Activated naive CD8-positive, alpha-beta T cell (primary cell): ENCODE measurements at regions not wholly inside any gene's neighbourhood (a gene's known extent, or its start where the extent isn't known, plus 50 kb on each side); places are given as distances from the start of the nearest gene placed in this dataset.
"Not testable (repeated sequence)": the region's sequence is repeated elsewhere in the genome, so short reads cannot be mapped to it uniquely, and the experiment has no call there.

Experiments
- H3K27ac Mint-ChIP-seq: one replicate; pipeline ENCODE4 v1.8.0; 2021; ENCODE audit warnings: mixed read lengths
- H3K27me3 Mint-ChIP-seq: one replicate; pipeline ENCODE4 v1.8.0; 2021; ENCODE audit warnings: mixed read lengths
- H3K36me3 Mint-ChIP-seq: one replicate; pipeline ENCODE4 v1.8.0; 2021; ENCODE audit warnings: mixed read lengths
- H3K4me1 Mint-ChIP-seq: one replicate; pipeline ENCODE4 v1.8.0; 2021; ENCODE audit warnings: low read depth, mixed read lengths
- H3K4me3 Mint-ChIP-seq: one replicate; pipeline ENCODE4 v1.8.0; 2021; ENCODE audit warnings: mild to moderate bottlenecking, mixed read lengths
- H3K9me3 Mint-ChIP-seq: one replicate; pipeline ENCODE4 v1.8.0; 2021; ENCODE audit warnings: low read depth, mixed read lengths

GRCh38 chr1:87981386-87981785 lies 652.7 kb downstream of the LMO4 start:
- H3K27ac Mint-ChIP-seq: no peak overlapping the region
- no peaks in the 10 kb centered on the region for H3K9me3 Mint-ChIP-seq
- H3K4me1 Mint-ChIP-seq: no peaks in the 10 kb centered on the region
- no peak overlapping the region for H3K4me3 Mint-ChIP-seq
- no peaks in the 10 kb centered on the region for H3K36me3 Mint-ChIP-seq
- peaks cover 6% of the 10 kb centered on the region for H3K27me3 Mint-ChIP-seq

DNA sequence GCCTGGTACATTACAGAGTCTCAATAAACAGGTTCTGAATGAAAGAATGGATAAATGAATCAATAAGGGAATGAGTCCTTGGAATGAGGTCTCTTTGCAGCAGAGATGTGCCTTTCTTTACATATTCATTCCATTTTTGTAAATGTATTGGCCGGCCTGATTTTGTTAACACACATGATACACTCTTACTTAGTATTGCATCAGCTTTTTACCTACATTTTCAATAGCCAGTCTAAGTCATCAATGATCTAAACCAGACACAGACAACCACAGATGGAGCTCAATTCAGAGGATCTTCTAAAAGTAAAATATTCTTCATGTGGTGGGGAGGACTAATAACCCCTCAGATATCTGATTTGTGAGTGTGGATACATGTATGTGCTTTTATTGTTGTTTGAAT lies 653.1 kb downstream of the LMO4 start:
- no peak overlapping the region for H3K4me3 Mint-ChIP-seq
- H3K9me3 Mint-ChIP-seq: no peaks in the 10 kb centered on the region
- peaks cover 6% of the 10 kb centered on the region for H3K27me3 Mint-ChIP-seq
- H3K4me1 Mint-ChIP-seq: no peaks in the 10 kb centered on the region
- H3K36me3 Mint-ChIP-seq: no peaks in the 10 kb centered on the region
- H3K27ac Mint-ChIP-seq: no peak overlapping the region

DNA sequence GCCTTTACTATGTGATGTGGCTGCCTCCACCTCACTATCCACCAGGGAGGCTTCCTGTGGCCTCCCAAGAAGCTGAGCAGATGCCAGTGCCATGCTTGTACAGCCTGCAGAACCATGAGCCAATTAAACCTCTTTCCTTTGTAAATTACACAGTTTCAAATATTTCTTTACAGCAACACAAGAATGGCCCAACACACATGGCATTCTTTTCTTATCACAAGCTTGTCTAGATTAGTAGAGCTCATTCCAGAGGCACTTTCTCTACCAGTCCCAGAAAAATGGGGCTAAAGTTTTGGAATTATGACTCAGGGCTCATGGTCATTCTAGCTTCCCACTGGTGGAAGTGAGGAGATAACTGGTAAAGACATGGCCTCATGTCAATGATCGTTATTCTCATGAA lies 655.2 kb downstream of the LMO4 start:
- Mint-ChIP-seq H3K27ac (no peak overlapping the region), H3K36me3 (no peaks in the 10 kb centered on the region), H3K27me3 (peaks cover 4% of the 10 kb centered on the region), H3K4me1 (no peaks in the 10 kb centered on the region), H3K9me3 (no peaks in the 10 kb centered on the region), H3K4me3 (no peak overlapping the region)

DNA sequence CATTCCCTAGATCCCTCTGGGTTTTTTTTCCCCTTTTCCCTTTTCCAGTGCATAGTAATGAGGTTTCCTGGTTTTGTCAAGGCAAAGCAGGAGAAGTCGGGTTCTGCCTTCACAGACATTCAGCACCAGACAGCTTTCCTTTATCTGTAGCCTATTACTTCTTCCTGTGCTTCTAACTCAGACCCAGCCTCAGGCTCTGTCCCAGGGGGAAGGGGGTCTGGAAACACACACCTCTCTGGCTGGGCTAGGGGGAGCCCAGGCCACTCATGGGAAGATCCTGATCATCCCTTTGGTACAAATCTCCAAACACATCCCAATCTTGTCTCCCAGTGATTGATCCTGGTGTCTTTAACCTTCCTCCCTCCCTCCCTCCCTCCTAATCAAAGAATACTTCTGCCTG lies 656.4 kb downstream of the LMO4 start:
- no peaks in the 10 kb centered on the region for H3K9me3 Mint-ChIP-seq
- H3K36me3 Mint-ChIP-seq: no peaks in the 10 kb centered on the region
- H3K4me3 Mint-ChIP-seq: no peak overlapping the region
- H3K27me3 Mint-ChIP-seq: peaks cover 4% of the 10 kb centered on the region
- no peaks in the 10 kb centered on the region for H3K4me1 Mint-ChIP-seq
- H3K27ac Mint-ChIP-seq: no peak overlapping the region

- Mint-ChIP-seq H3K9me3 (no peaks in the 10 kb centered on the region), H3K4me3 (no peak overlapping the region), H3K4me1 (no peaks in the 10 kb centered on the region), H3K27ac (no peak overlapping the region), H3K36me3 (no peaks in the 10 kb centered on the region), H3K27me3 (peaks cover 4% of the 10 kb centered on the region)
These were observed 657.6 kb downstream of the LMO4 start for GRCh38 chr1:87986130-87986866.

DNA sequence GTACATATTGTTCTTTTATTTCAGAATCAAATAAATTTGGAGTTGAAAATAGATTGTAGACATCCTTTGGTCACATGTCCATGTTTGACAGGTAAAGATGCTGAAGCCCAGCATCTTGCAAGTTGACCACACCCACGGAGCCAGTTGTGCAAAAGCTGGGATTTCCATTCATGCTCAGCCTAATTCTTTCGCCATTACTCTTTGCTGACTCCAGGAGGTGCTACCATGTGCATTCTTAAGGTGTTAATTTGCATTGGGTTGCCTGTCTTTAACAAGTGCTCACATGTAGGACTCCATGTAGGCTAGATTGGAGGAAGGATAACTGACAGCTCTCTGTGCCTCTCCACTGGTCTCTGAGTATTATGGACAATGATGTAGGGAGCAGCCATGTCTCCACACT lies 660.7 kb downstream of the LMO4 start:
- Mint-ChIP-seq H3K4me1 (no peaks in the 10 kb centered on the region), H3K4me3 (no peak overlapping the region), H3K36me3 (no peaks in the 10 kb centered on the region), H3K9me3 (no peaks in the 10 kb centered on the region), H3K27me3 (peaks cover 2% of the 10 kb centered on the region), H3K27ac (no peak overlapping the region)

DNA sequence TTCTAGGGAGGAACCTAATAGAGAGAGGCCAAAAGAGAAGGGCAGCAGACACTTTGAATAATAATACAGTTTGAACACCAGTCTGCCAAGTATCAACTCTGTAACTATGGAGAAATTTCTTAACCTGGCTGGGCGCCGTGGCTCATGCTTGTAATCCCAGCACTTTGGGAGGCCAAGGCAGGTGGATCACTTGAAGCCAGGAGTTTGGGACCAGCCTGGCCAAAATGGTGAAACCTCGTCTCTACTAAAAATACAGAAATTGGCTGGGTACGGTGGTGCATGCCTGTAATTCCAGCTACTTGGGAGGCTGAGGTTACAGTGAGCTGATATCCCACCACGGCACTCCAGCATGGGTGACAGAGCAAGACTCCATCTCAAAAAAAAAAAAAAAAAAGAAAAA lies 663.9 kb downstream of the LMO4 start:
- H3K9me3 Mint-ChIP-seq, H3K4me3 Mint-ChIP-seq, H3K27me3 Mint-ChIP-seq, H3K4me1 Mint-ChIP-seq, H3K27ac Mint-ChIP-seq, H3K36me3 Mint-ChIP-seq: not testable (repeated sequence)

DNA sequence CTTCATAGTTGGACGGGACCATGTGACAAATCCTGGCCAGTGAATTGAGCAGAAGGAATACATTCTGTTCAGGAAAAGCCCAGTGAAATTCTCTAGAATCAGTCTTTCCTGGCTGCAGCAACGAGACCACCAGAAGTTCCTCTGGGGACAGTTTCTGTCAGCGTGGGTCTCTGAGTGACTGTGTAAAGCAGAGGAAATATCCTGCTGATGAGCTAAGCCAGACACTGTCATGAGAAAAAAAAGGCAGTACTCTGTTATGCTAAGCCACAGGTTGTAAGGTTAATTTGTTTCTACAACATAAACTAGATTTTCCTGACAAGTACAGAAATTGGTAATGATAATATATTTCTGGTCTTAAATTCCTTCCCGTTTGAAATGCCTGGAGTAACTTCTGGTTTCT lies 664.4 kb downstream of the LMO4 start:
- Mint-ChIP-seq H3K27ac (no peak overlapping the region), H3K4me1 (no peaks in the 10 kb centered on the region), H3K9me3 (no peaks in the 10 kb centered on the region), H3K4me3 (no peak overlapping the region), H3K36me3 (no peaks in the 10 kb centered on the region), H3K27me3 (peaks cover 2% of the 10 kb centered on the region)

DNA sequence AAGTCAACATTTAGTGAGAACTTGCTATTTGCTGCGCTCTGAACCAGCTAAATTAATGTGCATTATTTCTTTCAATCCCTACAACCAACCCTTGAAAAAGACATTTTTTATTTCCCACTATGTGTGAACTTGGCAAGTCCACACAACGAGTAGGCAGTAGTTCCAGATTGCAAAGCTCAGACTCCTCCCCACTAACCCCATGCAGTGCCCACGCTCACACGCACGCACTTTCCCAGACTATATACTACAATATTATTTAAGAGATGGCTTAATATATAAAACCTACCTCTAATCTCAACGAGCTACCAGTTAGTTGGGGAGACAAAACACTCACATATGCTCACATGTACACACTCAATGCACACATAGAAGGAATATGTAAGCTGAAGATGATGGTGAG lies 671.2 kb downstream of the LMO4 start:
- H3K4me1 Mint-ChIP-seq: no peaks in the 10 kb centered on the region
- H3K27ac Mint-ChIP-seq: no peak overlapping the region
- H3K27me3 Mint-ChIP-seq: peaks cover 3% of the 10 kb centered on the region
- H3K4me3 Mint-ChIP-seq: no peak overlapping the region
- no peaks in the 10 kb centered on the region for H3K9me3 Mint-ChIP-seq
- H3K36me3 Mint-ChIP-seq: no peaks in the 10 kb centered on the region

DNA sequence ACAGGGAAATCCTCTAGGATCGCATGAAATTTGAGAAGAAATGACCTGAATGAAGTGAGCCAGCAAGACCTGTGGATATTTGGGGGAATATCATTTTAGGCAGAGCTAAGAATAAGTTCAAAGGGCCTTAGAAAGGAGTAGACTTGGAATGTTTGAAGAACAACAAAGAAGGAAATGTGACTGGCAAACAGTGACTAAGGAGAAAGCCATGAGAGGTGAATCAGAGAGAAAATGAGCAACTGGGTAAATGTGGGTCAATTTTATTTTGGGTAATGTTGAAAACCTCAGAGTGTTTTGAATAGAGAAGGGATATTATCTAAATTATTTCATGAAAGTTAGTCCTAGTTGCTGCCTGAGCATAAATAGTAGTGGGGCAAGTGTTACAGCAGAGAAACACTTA lies 672.8 kb downstream of the LMO4 start:
- no peaks in the 10 kb centered on the region for H3K4me1 Mint-ChIP-seq
- H3K4me3 Mint-ChIP-seq: no peak overlapping the region
- H3K36me3 Mint-ChIP-seq: no peaks in the 10 kb centered on the region
- no peaks in the 10 kb centered on the region for H3K9me3 Mint-ChIP-seq
- no peak overlapping the region for H3K27ac Mint-ChIP-seq
- peaks cover 3% of the 10 kb centered on the region for H3K27me3 Mint-ChIP-seq

GRCh38 chr1:88003255-88003654 lies 674.6 kb downstream of the LMO4 start:
- Mint-ChIP-seq H3K36me3 (no peaks in the 10 kb centered on the region), H3K4me3 (no peak overlapping the region), H3K4me1 (no peaks in the 10 kb centered on the region), H3K27ac (no peak overlapping the region), H3K9me3 (no peaks in the 10 kb centered on the region), H3K27me3 (peaks cover 3% of the 10 kb centered on the region)

- H3K27me3 Mint-ChIP-seq: no peaks in the 10 kb centered on the region
- H3K27ac Mint-ChIP-seq: no peak overlapping the region
These were observed 674.2 kb upstream of the PKN2 start for GRCh38 chr1:88009916-88010315.

GRCh38 chr1:88013485-88013884 lies 670.6 kb upstream of the PKN2 start:
- Mint-ChIP-seq H3K4me3 (no peak overlapping the region), H3K27ac (no peak overlapping the region), H3K4me1 (no peaks in the 10 kb centered on the region), H3K9me3 (no peaks in the 10 kb centered on the region), H3K36me3 (no peaks in the 10 kb centered on the region), H3K27me3 (no peaks in the 10 kb centered on the region)

More at GRCh38 chr1:88009916-88010315, 674.2 kb upstream of the PKN2 start:
- H3K4me3 Mint-ChIP-seq: no peak overlapping the region
- no peaks in the 10 kb centered on the region for H3K36me3 Mint-ChIP-seq
- H3K4me1 Mint-ChIP-seq: no peaks in the 10 kb centered on the region
- H3K9me3 Mint-ChIP-seq: no peaks in the 10 kb centered on the region

DNA sequence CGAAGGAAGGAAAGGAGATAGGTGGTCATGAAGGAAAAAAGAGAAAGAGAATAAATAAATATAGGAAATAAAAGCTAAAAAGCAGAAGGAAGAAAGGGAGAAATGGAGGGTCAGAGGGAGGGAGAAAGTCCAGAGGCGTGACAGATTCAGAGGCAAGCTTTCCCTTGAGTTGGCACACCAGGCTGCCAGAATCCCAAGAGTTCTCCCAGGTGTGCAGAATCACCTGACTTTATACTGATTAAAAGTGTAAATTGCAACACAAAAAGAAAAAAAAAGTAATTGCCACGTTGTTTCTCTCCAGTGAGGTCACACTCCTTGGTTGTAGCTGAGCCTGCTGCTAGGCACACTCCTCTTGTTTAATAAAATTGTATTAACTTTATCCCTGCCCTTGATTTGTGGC lies 669.9 kb upstream of the PKN2 start:
- Mint-ChIP-seq H3K4me3 (no peak overlapping the region), H3K27me3 (no peaks in the 10 kb centered on the region), H3K9me3 (no peaks in the 10 kb centered on the region), H3K27ac (no peak overlapping the region), H3K4me1 (no peaks in the 10 kb centered on the region), H3K36me3 (no peaks in the 10 kb centered on the region)

GRCh38 chr1:88016947-88017346 lies 667.1 kb upstream of the PKN2 start:
- Mint-ChIP-seq H3K36me3 (no peaks in the 10 kb centered on the region), H3K9me3 (no peaks in the 10 kb centered on the region), H3K4me1 (no peaks in the 10 kb centered on the region), H3K27me3 (no peaks in the 10 kb centered on the region), H3K27ac (no peak overlapping the region), H3K4me3 (no peak overlapping the region)

DNA sequence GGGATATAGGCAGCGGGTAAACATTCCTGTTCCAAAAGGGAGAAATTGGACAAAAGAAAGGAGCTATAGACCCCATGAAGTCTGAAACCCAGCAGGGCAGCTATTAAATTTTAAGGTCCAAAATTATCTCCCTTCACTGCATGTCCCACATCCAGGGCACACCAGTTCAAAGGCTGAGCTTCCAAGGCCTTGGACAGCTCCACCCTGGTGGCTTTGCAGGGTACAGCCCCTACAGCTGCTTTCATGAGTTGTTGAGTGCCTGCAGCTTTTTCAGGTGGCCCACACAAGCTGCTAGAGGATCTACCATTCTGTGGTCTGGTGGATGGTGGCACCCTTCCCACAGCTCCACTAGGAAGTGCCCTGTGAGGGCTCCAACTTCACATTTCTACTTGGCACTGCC lies 662.5 kb upstream of the PKN2 start:
- no peaks in the 10 kb centered on the region for H3K36me3 Mint-ChIP-seq
- no peaks in the 10 kb centered on the region for H3K9me3 Mint-ChIP-seq
- no peaks in the 10 kb centered on the region for H3K4me1 Mint-ChIP-seq
- H3K27me3 Mint-ChIP-seq: peaks cover 6% of the 10 kb centered on the region
- no peak overlapping the region for H3K4me3 Mint-ChIP-seq
- H3K27ac Mint-ChIP-seq: no peak overlapping the region
